CD4-positive, alpha-beta T cell treated with Interleukin-4 for 1 hour (primary cell): ENCODE measurements at regions not wholly inside any gene's neighbourhood (a gene's known extent, or its start where the extent isn't known, plus 50 kb on each side); places are given as distances from the start of the nearest gene placed in this dataset.

Experiments
- DNase-seq, 2 donors: peaks; one replicate each; pipeline ENCODE4 v3.0.0-alpha.2; 2020 to 2022

DNA sequence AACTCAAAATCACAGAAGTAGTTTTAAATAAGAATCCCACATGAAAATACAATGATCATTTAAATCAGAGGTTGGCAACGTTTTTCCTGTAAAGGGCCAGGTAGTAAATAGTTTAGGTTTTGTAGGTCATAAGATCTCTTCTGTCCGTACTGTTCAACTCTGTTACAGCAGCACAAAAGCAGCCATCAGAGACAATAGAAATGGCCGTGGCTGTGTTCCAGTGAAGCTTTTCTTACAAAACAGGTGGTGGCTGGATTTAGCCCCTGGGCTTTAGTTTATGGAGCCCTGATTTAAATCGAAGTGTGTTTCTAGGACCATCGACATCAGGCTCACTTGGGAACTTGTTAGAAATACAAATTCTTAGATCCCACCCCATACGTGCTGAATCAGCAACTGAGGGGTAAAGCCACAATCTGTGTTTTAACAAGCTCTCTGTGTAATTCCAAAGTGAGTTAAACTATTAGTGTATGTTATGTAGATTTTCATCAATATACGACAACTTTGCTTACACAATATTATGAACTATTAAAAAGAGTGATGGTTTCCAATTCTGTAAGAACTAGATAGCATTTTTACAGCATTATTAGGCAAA, 54.8 kb upstream of the MIR17HG start:
- no peak for DNase-seq

- no peak for DNase-seq
Observed at GRCh38 chr13:91295712-91296410, 51.6 kb upstream of the MIR17HG start.

- DNase-seq: no peak
Observed at GRCh38 chr13:91297503-91297902, 50.0 kb upstream of the MIR17HG start.
